ENCODE measurements at regions not wholly inside any gene's neighbourhood (a gene's known extent, or its start where the extent isn't known, plus 50 kb on each side); places are given as distances from the start of the nearest gene placed in this dataset.

DNA sequence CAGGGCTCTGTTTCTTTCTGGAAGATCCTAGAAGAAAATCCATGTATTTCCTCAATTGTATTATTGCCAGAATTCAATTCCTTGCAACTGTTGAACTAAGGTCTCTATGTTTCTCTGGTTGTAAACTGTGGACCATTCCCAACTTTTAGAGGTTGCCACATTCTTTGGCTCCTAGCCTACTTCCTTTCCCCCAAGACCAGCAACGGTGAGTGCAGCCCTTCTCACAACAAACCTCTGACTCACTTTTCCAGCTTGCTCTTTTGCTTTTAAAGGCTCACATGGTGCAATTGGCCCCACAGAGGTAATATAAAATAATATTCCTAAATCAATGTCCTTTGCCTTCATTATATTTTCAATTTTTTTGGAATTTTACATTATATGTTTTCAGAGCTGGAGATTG is 371.3 kb downstream of the SLITRK5 start:
- TF ChIP-seq POLR2AphosphoS5 (IDR thresholded peaks at IDR 0.05; ENCODE audit: low read depth) (no peak), REST (IDR thresholded peaks at IDR 0.05; ENCODE audit: insufficient replicate concordance, low read depth) (no peak), GABPA (IDR thresholded peaks at IDR 0.05; ENCODE audit: low read depth) (no peak), SPI1 (IDR thresholded peaks at IDR 0.05; ENCODE audit: borderline replicate concordance, low read depth) (no peak)
- TF ChIP-seq, protein P1, sequence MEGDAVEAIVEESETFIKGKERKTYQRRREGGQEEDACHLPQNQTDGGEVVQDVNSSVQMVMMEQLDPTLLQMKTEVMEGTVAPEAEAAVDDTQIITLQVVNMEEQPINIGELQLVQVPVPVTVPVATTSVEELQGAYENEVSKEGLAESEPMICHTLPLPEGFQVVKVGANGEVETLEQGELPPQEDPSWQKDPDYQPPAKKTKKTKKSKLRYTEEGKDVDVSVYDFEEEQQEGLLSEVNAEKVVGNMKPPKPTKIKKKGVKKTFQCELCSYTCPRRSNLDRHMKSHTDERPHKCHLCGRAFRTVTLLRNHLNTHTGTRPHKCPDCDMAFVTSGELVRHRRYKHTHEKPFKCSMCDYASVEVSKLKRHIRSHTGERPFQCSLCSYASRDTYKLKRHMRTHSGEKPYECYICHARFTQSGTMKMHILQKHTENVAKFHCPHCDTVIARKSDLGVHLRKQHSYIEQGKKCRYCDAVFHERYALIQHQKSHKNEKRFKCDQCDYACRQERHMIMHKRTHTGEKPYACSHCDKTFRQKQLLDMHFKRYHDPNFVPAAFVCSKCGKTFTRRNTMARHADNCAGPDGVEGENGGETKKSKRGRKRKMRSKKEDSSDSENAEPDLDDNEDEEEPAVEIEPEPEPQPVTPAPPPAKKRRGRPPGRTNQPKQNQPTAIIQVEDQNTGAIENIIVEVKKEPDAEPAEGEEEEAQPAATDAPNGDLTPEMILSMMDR (IDR thresholded peaks at IDR 0.05; ENCODE audit: insufficient read depth, low read length) = no peak
